AG08396 (cell line): ENCODE measurements at regions not wholly inside any gene's neighbourhood (a gene's known extent, or its start where the extent isn't known, plus 50 kb on each side); places are given as distances from the start of the nearest gene placed in this dataset.

Experiments
- DNase-seq: peaks from one replicate; pipeline ENCODE4 v3.0.0; 2012; ENCODE audit warnings: low spot score, mixed read lengths

DNA sequence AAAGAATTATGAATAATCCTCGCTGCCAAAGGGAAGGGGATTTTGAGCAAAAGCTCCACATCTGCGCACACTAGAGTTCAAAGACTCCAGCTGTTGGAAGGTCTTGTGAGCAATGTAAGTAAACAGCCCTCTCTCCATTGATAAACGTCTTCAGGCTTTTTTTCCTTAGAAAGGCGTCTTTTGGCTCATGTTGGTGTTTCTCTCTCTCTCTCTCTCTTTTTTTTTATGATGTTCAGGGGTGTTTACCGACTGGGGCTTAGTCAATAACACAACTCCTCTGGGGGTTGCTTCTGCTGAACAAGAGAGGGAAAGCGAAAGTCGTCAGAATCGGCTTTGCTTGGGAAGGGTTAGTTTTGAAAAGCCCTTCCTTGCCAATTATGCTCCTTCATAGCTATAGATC is 53.2 kb upstream of the C1QTNF7 start:
- DNase-seq: no peak

GRCh38 chr4:15375667-15376066 is 52.2 kb upstream of the C1QTNF7 start:
- no peak for DNase-seq

GRCh38 chr4:15376145-15376544 is 51.7 kb upstream of the C1QTNF7 start:
- no peak for DNase-seq

DNA sequence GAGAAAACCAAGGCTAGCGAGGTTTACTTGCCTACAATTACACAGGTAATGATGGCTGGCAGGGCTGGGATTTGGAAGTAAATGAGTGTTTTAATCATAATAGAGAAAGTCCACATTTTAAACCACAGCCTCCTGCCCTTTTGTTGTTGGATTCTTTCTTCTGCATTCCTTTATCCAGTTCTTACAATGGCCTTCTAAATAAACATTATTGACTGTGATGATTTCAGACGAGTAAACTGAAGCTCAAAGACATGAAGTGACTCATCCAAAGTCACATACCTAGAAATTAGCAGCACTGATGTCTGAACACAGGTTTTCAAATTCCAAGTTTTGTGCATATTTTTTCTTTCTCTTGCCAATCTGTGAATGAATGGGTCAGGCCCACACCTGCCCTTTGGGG is 51.2 kb upstream of the C1QTNF7 start:
- no peak for DNase-seq
